Gastroesophageal sphincter (tissue), 3 donors: ENCODE measurements at regions not wholly inside any gene's neighbourhood (a gene's known extent, or its start where the extent isn't known, plus 50 kb on each side); places are given as distances from the start of the nearest gene placed in this dataset.

Experiments used
- CTCF ChIP-seq, 4 experiments: fragments of 200-600 bp in 2 of 4; fragments of 450-650 bp in 2 of 4; sonication (generic) in 1 of 4; IDR thresholded peaks; one replicate each; pipeline ENCODE4 v1.5.1; 2017 to 2019; ENCODE audit warnings: antibody characterized with exemption in 4 of 4, mild to moderate bottlenecking in 2 of 4, moderate library complexity in 2 of 4
- EP300 ChIP-seq: sonication (generic); formaldehyde crosslinking; IDR thresholded peaks from one replicate; pipeline ENCODE4 v1.6.1; 2017; ENCODE audit warnings: antibody characterized with exemption, mild to moderate bottlenecking
- POLR2A ChIP-seq, 2 donors: fragments of 450-650 bp; IDR thresholded peaks; one replicate each; pipeline ENCODE4 v1.6.1; 2017; ENCODE audit warnings: antibody characterized with exemption in 2 of 2, mild to moderate bottlenecking in 2 of 2, moderate library complexity in 1 of 2

- TF ChIP-seq CTCF (IDR thresholded peaks at IDR 0.05): no peak
- no peak for TF ChIP-seq POLR2A (IDR thresholded peaks at IDR 0.05)
- no peak for TF ChIP-seq EP300
Observed at GRCh38 chr1:14451217-14451616, 147.3 kb upstream of the KAZN start.
